Activated CD8-positive, alpha-beta memory T cell treated with anti-CD3 and anti-CD28 coated beads for 48 hours (primary cell): ENCODE measurements at regions not wholly inside any gene's neighbourhood (a gene's known extent, or its start where the extent isn't known, plus 50 kb on each side); places are given as distances from the start of the nearest gene placed in this dataset.
"Not testable (repeated sequence)": the region's sequence is repeated elsewhere in the genome, so short reads cannot be mapped to it uniquely, and the experiment has no call there.

Experiments used
- DNase-seq, 3 experiments: peaks; one replicate each; pipeline ENCODE4 v3.0.0-alpha.2; 2020; ENCODE audit warnings: low read depth in 2 of 3, low spot score in 2 of 3

- DNase-seq, result no peak
These were observed 60.8 kb downstream of the COPRS start for GRCh38 chr17:31798205-31798724.

- DNase-seq, result not testable (repeated sequence)
These were observed 63.1 kb downstream of the COPRS start for GRCh38 chr17:31795941-31796340.

- DNase-seq, result no peak
These were observed 64.9 kb downstream of the COPRS start for GRCh38 chr17:31794111-31794510.

DNA sequence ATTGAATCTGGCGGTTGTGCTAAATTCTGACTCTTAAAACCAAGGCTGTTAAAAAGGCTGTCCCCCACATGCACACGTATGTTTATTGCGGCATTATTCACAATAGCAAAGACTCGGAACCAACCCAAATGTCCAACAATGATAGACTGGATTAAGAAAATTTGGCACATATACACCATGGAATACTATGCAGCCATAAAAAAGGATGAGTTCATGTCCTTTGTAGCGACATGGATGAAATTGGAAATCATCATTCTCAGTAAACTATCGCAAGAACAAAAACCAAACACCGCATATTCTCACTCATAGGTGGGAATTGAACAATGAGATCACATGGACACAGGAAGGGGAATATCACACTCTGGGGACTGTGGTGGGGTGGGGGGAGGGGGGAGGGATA is 65.4 kb downstream of the COPRS start:
- not testable (repeated sequence) for DNase-seq

- DNase-seq, result no peak
These were observed 66.9 kb downstream of the COPRS start for GRCh38 chr17:31792007-31792585.

DNA sequence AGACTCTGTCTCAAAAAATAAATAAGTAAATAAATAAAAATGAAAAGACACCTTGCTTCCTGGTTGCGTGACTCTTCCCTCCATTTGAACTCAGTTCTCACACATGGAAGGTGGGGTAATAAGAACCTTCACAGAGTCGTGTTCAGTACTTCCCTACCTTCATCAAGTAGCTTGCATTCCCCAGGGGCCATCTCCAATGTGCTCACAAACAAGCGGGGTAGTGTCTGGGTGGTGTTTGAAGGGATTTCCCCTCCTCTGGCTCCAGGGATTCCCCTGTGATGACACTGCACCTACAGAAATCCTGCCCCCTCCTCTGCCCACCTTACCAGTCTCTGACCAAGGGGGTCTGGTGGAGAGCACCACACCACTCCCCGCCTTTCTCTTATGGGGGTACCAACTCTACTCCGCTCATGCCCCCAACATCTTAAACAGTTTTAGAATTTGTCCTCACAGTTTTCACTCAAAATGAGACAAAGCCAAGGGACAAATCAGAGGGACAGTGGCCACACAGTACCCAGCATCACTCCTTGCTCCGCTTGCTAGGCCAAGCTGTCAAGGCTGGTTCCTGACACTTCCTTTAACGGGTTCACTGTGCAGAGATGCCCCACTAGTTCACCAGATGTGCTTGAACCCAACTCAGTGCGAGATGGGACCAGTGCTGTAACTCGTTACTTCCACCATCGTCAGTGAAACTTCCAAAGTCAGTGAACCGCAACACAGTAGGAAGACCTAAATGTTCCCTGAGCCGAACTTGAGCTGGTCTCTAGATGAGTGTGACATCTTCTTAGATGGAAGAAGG is 69.1 kb downstream of the COPRS start:
- no peak for DNase-seq

- DNase-seq, result no peak
These were observed 70.1 kb downstream of the COPRS start for GRCh38 chr17:31788956-31789355.

DNA sequence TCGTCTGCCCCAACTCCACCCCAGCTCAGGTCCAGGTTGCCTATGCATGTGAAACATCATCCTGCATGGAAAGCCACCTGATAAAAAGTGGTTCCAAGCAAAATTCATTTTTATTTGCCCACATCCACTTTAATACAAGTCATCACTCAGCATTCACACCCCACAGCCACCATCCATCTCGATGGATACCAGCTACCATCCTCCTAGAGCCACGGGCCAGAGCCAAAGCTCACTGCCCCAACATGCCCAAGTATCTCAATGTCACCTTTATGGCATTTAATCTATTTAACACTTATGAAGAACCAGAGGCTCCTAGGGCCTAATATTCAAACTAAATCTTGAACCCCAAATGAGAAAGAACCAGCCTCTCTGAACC is 70.5 kb downstream of the COPRS start:
- DNase-seq, result no peak

DNA sequence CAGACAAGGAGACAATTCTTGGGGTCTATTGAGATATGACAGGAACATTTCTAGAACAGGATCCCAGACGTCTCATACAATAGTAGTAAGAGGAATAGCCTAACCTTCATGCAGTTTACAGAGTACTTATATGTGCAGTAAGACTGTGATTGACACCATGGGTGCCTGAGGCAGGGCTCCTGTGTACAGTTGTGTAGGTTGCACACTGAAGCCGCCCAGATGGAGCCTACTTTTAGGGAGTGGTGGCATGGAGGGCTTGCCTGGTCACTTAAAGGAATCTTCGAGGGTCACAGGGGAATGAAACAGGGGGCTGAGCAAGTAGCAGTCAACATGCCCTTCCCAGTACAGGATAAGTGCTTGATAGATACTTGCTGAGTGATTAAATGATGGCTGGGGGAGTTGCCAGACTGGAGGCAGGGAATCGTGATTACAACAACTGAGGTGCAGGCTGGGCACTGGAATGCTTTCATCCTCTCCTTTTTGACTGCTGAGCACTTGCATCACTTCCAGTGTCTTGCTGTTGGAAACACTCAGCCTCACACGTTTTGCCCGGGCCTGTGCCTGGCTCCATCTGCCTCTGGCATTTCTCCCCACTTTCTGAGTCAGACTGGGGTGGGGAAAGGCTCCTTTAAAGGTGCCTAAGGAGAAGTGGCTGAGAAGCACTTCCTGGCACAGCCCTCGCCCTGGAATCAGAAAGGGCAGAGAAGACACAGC is 71.0 kb downstream of the COPRS start:
- no peak for DNase-seq

DNA sequence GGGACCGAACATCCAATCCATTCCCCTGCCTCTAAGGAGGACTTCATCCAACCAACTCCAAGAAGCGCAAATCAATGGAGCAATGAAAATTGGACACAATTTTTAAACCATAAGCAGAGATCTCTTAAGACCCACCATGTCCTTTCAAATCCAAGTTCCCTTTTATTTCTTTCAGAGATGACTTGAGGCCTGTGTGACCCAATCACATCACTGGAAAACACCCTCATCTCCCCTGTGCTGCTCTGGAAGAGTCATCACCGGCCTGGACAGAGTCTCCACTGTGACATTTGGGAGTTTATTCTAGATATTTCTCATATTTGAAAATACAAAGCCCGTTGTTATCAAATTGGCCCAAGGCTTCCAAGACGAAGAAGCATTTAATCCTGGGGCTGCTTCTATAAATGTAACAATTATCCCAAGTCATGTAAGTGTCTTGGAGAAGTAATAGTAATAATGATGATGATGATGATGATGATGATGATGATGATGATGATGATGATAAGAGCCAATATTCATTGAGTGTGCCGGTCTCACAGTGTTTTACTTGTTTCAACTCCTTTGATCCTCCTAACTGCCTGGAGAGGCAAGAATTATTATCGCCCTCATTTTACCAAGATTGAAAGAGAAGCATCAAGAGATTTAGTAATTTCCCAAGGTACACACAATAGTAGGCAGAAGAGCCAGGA is 72.1 kb downstream of the COPRS start:
- DNase-seq, result no peak

GRCh38 chr17:31780483-31780882 is 78.6 kb downstream of the COPRS start:
- DNase-seq, result no peak

DNA sequence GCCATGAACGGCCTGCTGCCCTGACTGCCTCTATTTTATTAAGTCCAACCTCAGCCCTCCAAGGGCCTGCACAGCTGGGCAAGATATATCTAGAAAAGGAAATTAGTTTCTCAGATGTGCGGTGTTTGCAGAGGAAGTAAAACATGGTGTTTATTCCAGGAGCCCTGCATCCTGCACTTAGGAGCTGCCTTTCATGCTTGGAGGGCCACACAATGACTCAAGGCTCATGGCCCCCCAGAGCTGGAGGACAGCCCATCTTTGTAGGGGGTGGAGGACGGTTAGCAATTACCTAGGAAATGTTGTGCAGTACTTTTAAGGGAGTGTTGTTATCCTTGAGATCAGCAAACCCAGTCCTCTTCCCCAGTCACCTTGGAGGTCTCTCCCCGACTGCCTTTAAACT is 80.5 kb downstream of the COPRS start:
- no peak for DNase-seq

DNA sequence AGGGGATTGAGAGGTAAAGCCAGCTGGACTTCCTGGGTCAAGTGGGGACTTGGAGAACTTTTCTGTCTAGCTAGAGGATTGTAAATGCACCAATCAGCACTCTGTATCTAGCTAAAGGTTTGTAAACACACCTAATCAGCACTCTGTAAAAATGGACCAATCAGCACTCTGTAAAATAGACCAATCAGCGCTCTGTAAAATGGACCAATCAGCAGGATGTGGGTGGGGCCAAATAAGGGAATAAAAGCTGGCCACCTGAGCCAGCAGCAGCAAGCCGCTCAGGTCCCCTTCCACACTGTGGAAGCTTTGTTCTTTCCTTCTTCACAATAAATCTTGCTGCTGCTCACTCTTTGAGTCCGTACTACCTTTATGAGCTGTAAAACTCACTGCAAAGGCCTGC is 87.7 kb downstream of the COPRS start:
- DNase-seq, result not testable (repeated sequence)

GRCh38 chr17:31770501-31770900 is 88.5 kb downstream of the COPRS start:
- not testable (repeated sequence) for DNase-seq

DNA sequence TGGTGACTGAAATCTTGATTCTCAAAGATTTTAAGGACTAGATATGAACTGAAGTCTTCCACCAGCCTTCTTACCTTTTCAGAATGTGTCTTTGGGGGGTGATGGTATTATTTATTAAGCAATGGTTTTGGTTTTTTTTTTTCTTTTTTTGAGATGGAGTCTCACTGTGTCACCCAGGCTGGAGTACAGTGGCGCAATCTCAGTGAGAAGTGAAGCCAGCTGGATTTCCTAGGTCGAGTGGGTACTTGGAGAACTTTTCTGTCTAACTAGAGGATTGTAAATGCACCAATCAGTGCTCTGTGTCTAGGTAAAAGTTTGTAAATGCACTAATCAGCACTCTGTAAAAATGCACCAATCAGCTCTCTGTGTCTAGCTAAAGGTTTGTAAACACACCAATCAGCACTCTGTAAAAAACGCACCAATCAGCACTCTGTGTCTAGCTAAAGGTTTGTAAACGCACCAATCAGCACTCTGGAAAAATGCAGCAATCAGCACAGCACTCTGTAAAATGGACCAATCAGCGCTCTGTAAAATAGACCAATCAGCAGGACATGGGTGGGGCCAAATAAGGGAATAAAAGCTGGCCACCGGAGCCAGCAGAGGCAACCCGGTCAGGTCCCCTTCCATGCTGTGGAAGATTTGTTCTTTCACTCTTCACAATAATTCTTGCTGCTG is 97.1 kb downstream of the COPRS start:
- DNase-seq, result not testable (repeated sequence)

- no peak for DNase-seq
These were observed 100.4 kb downstream of the COPRS start for GRCh38 chr17:31758646-31759045.

DNA sequence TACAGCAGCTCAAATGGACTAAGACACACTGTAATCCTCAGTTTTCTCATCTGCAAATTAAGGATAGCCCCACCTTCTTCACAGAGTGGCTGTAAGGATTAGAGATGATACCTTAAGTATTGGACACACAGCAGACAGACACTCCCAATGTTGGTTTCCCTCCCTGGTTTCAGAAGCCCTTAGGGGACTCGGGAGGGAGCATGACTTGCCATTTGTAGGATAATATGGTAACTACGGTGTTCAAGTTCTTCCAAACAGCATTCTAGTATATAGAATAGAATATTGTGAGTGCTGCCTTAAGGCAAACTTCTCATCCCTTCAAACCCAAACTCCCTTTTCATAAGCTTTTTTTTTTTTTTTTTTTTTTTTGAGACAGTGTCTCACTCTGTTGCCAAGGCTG is 101.9 kb downstream of the COPRS start:
- DNase-seq, result no peak

DNA sequence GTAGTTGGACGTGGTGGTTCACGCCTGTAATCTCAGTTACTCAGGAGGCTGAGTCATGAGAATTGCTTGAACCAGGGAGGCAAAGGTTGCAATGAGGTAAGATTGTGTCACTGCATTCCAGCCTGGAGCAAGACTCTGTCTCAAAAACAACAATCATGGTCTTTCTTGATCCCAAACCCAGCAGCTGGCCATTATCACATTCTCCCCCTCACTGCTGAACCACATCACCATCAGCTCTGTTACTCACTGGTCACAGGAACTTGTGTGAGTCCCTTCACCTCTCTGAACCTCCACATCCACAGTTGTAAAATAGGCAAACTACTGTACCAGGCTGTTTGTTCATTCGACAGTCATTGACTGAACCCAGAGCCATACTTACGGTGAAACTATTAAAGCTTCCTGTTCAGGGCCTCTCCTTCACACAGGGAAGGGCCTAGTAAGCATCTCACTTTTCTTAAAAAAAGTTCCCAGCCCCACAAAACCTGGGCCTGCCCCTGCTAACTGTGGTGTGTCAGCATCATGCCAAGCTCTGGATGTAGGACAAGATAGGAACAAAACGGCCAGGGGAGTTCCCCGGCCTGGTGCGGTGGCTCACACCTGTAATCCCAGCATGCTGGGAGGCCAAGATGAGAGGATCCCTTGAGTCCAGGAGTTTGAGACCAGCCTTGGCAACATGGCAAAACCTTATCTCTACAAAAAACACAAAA is 104.7 kb downstream of the COPRS start:
- DNase-seq, result no peak

DNA sequence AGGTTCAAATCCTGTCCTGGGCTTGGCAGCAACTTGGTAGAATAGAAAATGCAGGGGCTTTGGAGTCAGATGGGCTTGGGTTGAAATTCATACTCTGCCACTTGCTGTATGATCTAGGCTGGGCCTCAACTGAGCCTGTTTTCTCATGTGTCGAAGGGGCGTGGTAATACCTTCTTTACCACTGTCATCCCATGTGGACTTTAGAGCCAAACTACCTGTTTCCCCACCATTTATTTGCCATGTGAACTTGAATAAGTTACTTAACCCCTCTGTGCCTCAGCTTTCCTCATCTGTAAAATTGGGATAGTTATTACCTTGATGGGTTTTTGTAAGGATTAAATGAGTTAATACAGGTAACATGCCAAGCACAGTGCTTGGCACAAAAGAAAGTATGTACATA is 106.0 kb downstream of the COPRS start:
- no peak for DNase-seq

DNA sequence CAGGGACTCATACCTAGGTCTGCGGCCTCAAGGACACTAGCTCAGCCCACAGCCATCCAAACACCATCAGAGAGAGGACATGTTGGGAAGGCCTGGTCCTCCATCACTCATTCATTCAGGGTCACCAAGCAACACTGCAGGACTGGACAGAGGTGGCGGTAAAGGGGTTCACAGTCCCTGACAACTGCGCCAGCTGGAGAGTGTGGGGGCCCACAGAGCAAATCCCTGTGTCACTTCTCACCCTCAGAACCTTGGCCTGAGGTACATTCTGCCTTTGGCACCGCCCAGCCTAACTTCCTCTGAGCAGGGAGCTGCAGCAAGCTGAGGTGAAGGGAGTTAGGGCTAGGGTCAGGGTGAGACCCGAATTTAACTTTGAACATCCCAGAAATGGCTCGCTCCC is 106.5 kb downstream of the COPRS start:
- no peak for DNase-seq
